Astrocyte (in vitro differentiated cells and primary cell): ENCODE measurements at regions not wholly inside any gene's neighbourhood (a gene's known extent, or its start where the extent isn't known, plus 50 kb on each side); places are given as distances from the start of the nearest gene placed in this dataset.
A peak's percentile ranks its signal among the peaks of the same experiment; 100 is the strongest.

Source experiments
- DNase-seq: peaks from one replicate; pipeline ENCODE4 v3.0.0-alpha.2; 2010; ENCODE audit warnings: low read depth
- FAIRE-seq: peaks from 2 replicates; lab custom pipeline; 2011; peaks lifted over from hg19 to GRCh38; lab: Jason Lieb, UNC
- H2AFZ ChIP-seq: 2 replicates; pipeline ENCODE4 v1.6.0; 2012; ENCODE audit warnings: low read depth, low read length, inconsistent platforms
- H3K27ac ChIP-seq: 2 replicates; pipeline ENCODE4 v1.5.1; 2011; ENCODE audit warnings: low read depth, low read length, inconsistent platforms
- H3K27me3 ChIP-seq: 2 replicates; pipeline ENCODE4 v1.6.0; 2011; ENCODE audit warnings: low read length, inconsistent platforms; ENCODE audit not compliant: insufficient read depth
- H3K36me3 ChIP-seq: 2 replicates; pipeline ENCODE4 v1.5.1; 2011; ENCODE audit warnings: low read length, inconsistent platforms; ENCODE audit not compliant: insufficient read depth
- H3K4me1 ChIP-seq: 2 replicates; pipeline ENCODE4 v1.5.1; 2011; ENCODE audit warnings: low read length, inconsistent platforms; ENCODE audit not compliant: insufficient read depth
- H3K4me2 ChIP-seq: 2 replicates; pipeline ENCODE4 v1.6.0; 2012; ENCODE audit warnings: low read length, inconsistent platforms
- H3K4me3 ChIP-seq: 2 replicates; pipeline ENCODE4 v1.5.1; 2011; ENCODE audit warnings: low read depth, mild to moderate bottlenecking, low read length, inconsistent platforms; ENCODE audit not compliant: insufficient read depth
- H3K79me2 ChIP-seq: 2 replicates; pipeline ENCODE4 v1.6.0; 2012; ENCODE audit warnings: mild to moderate bottlenecking, low read length, inconsistent platforms; ENCODE audit not compliant: insufficient read depth
- H3K9ac ChIP-seq: 2 replicates; pipeline ENCODE4 v1.6.0; 2012; ENCODE audit warnings: mild to moderate bottlenecking, low read length, inconsistent platforms
- H3K9me3 ChIP-seq: 2 replicates; pipeline ENCODE4 v1.5.1; 2012; ENCODE audit warnings: low read depth, mild to moderate bottlenecking, low read length, inconsistent platforms; ENCODE audit not compliant: insufficient read depth
- H4K20me1 ChIP-seq: 2 replicates; pipeline ENCODE4 v1.6.0; 2012; ENCODE audit warnings: low read length, inconsistent platforms; ENCODE audit not compliant: insufficient read depth
- H3K27ac Mint-ChIP-seq: one replicate; pipeline ENCODE4 v1.8.0; 2021; ENCODE audit warnings: mild to moderate bottlenecking, mixed read lengths; ENCODE audit not compliant: unreplicated experiment
- H3K27me3 Mint-ChIP-seq: one replicate; pipeline ENCODE4 v1.8.0; 2021; ENCODE audit warnings: low read depth, mixed read lengths; ENCODE audit not compliant: unreplicated experiment
- H3K36me3 Mint-ChIP-seq: one replicate; pipeline ENCODE4 v1.8.0; 2021; ENCODE audit warnings: low read depth, mixed read lengths; ENCODE audit not compliant: unreplicated experiment
- H3K4me1 Mint-ChIP-seq: one replicate; pipeline ENCODE4 v1.8.0; 2021; ENCODE audit warnings: low read depth, mixed read lengths; ENCODE audit not compliant: unreplicated experiment
- H3K4me3 Mint-ChIP-seq: one replicate; pipeline ENCODE4 v1.8.0; 2021; ENCODE audit warnings: mild to moderate bottlenecking, moderate library complexity, mixed read lengths; ENCODE audit not compliant: unreplicated experiment
- H3K9me3 Mint-ChIP-seq: one replicate; pipeline ENCODE4 v1.8.0; 2021; ENCODE audit warnings: mild to moderate bottlenecking, mixed read lengths; ENCODE audit not compliant: unreplicated experiment
- EZH2 ChIP-seq: IDR thresholded peaks from 2 replicates; pipeline ENCODE4 v1.6.1; 2012; ENCODE audit warnings: mild to moderate bottlenecking, low read length, inconsistent platforms; ENCODE audit not compliant: insufficient read depth
- TF ChIP-seq, protein P1 (sequence below): IDR thresholded peaks from 2 replicates; pipeline ENCODE4 v1.5.1; 2011; ENCODE audit warnings: low read depth, mild to moderate bottlenecking, inconsistent platforms, low read length, moderate library complexity; ENCODE audit not compliant: insufficient read depth

DNA sequence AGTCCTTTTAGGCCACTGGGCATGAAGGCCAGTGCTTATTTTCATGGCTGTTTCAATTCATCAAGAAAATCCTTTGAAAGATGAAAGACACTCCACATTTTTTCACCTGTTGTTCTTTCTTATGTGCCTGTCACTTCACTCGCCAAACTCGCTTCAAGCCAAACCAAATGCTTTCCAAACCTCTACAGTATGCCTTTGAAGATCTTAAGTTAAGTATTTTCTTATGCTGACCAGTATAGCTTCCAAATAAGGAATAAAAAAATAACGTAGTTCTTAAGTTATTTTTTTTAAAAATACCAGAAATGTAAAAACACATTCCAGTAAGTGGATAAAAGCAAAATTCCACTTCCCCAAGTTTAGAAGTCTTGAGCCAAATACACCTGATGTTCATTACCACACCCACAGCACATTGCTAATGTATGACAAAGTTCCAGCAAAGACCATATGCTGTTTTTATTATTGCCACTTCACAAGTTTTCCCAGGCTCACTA is 186.1 kb downstream of the MTERF1 start:
- peak; percentile 84 for DNase-seq
- Mint-ChIP-seq H3K27me3 (no peaks in the 10 kb centered on the region), H3K36me3 (no peaks in the 10 kb centered on the region), H3K27ac (no peak overlapping the region), H3K9me3 (peaks cover 4% of the 10 kb centered on the region), H3K4me3 (no peak overlapping the region), H3K4me1 (peaks cover 10% of the 10 kb centered on the region)
- Histone ChIP-seq H3K4me3 (no peak overlapping the region), H2AFZ (no peak overlapping the region), H3K36me3 (no peaks in the 10 kb centered on the region), H3K4me2 (no peak overlapping the region), H4K20me1 (no peaks in the 10 kb centered on the region), H3K4me1 (no peaks in the 10 kb centered on the region), H3K79me2 (no peaks in the 10 kb centered on the region), H3K9ac (no peak overlapping the region), H3K9me3 (no peaks in the 10 kb centered on the region), H3K27me3 (no peaks in the 10 kb centered on the region), H3K27ac (no peak overlapping the region)
- FAIRE-seq = no peak
- TF ChIP-seq, protein P1, sequence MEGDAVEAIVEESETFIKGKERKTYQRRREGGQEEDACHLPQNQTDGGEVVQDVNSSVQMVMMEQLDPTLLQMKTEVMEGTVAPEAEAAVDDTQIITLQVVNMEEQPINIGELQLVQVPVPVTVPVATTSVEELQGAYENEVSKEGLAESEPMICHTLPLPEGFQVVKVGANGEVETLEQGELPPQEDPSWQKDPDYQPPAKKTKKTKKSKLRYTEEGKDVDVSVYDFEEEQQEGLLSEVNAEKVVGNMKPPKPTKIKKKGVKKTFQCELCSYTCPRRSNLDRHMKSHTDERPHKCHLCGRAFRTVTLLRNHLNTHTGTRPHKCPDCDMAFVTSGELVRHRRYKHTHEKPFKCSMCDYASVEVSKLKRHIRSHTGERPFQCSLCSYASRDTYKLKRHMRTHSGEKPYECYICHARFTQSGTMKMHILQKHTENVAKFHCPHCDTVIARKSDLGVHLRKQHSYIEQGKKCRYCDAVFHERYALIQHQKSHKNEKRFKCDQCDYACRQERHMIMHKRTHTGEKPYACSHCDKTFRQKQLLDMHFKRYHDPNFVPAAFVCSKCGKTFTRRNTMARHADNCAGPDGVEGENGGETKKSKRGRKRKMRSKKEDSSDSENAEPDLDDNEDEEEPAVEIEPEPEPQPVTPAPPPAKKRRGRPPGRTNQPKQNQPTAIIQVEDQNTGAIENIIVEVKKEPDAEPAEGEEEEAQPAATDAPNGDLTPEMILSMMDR = no peak
- TF ChIP-seq EZH2 = no peak

DNA sequence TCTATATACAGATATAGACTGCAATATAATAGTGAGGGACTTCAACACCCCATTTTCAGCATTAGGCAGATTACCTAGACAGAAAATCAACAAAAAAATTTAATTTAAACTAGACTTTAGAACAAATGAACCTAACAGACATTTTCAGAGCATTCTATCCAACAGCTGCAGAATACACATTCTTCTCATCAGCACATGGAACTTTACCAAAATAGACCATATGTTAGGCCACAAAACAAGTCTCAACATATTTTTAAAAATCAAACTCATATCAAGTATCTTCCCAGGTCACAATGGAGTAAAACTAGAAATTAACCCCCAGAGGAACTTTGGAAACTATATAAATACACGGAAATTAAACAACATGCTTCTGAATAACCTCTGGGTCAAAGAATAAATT is 169.6 kb downstream of the MTERF1 start:
- DNase-seq (no peak), FAIRE-seq (no peak)
- Histone ChIP-seq H4K20me1 (no peaks in the 10 kb centered on the region), H3K27me3 (no peaks in the 10 kb centered on the region), H3K4me3 (no peak overlapping the region), H3K36me3 (no peaks in the 10 kb centered on the region), H3K27ac (no peak overlapping the region), H3K9me3 (no peaks in the 10 kb centered on the region), H3K4me1 (no peaks in the 10 kb centered on the region), H3K9ac (no peak overlapping the region), H3K79me2 (no peaks in the 10 kb centered on the region), H3K4me2 (no peak overlapping the region), H2AFZ (no peak overlapping the region)
- Mint-ChIP-seq H3K9me3 (peaks cover 7% of the 10 kb centered on the region), H3K27ac (no peak overlapping the region), H3K36me3 (no peaks in the 10 kb centered on the region), H3K4me3 (no peak overlapping the region), H3K4me1 (peaks cover 3% of the 10 kb centered on the region), H3K27me3 (no peaks in the 10 kb centered on the region)
- TF ChIP-seq EZH2 = no peak
- TF ChIP-seq, protein P1 = no peak

DNA sequence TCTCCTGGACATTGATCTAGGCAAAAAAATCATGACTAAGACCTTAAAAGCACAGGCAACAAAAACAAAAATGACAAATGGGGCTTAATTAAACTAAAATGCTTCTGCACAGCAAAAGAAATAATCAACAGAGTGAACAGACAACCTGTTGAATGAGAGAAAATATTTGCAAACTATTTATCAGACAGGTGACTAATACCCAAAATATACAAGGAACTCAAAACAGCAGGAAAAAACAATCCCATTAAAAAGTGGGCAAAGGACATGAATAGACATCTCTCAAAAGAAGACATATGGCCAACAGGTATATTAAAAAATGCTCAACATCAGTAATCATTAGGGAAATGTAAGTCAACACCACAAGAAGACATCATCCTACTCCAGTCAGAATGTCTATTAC is 166.8 kb downstream of the MTERF1 start:
- H3K4me1 ChIP-seq = peaks cover 3% of the 10 kb centered on the region
- H3K36me3 ChIP-seq = no peaks in the 10 kb centered on the region
- Mint-ChIP-seq H3K36me3 (no peaks in the 10 kb centered on the region), H3K27ac (no peak overlapping the region), H3K27me3 (no peaks in the 10 kb centered on the region), H3K4me3 (no peak overlapping the region), H3K4me1 (peaks cover 6% of the 10 kb centered on the region), H3K9me3 (peaks cover 4% of the 10 kb centered on the region)
- no peaks in the 10 kb centered on the region for H4K20me1 ChIP-seq
- TF ChIP-seq EZH2 = no peak
- TF ChIP-seq, protein P1 = no peak
- FAIRE-seq (no peak), DNase-seq (no peak)
- no peaks in the 10 kb centered on the region for H3K27me3 ChIP-seq
- H3K4me2 ChIP-seq = no peak overlapping the region
- H3K27ac ChIP-seq = no peak overlapping the region
- no peaks in the 10 kb centered on the region for H3K9me3 ChIP-seq
- H3K9ac ChIP-seq = no peak overlapping the region
- H2AFZ ChIP-seq = no peak overlapping the region
- H3K79me2 ChIP-seq = no peaks in the 10 kb centered on the region
- no peak overlapping the region for H3K4me3 ChIP-seq
